ENCODE measurements at regions not wholly inside any gene's neighbourhood (a gene's known extent, or its start where the extent isn't known, plus 50 kb on each side); places are given as distances from the start of the nearest gene placed in this dataset.

- no peak for TF ChIP-seq CTCF (IDR thresholded peaks at IDR 0.05)
- ATAC-seq (no peak), DNase-seq (no peak)
- Histone ChIP-seq H3K4me1 (ENCODE audit: low read depth) (peaks cover 3% of the 10 kb centered on the region), H3K4me3 (no peak overlapping the region), H3K9me3 (no peaks in the 10 kb centered on the region), H3K36me3 (ENCODE audit: low read depth) (no peaks in the 10 kb centered on the region)
- intact Hi-C loops (cut with DNase I, micrococcal nuclease): no loop called here
Observed at GRCh38 chr6:44576132-44576631, 188.7 kb downstream of the CDC5L start.

- no peaks in the 10 kb centered on the region for H3K36me3 ChIP-seq (ENCODE audit: low read depth)
- no peak overlapping the region for H3K4me3 ChIP-seq
- TF ChIP-seq CTCF (IDR thresholded peaks at IDR 0.05): no peak
- peaks cover 5% of the 10 kb centered on the region for H3K9me3 ChIP-seq
- no peak for DNase-seq
- intact Hi-C loops (cut with DNase I, micrococcal nuclease): no loop called here
- ATAC-seq: no peak
- H3K4me1 ChIP-seq (ENCODE audit: low read depth): no peaks in the 10 kb centered on the region
Observed at GRCh38 chr6:44580901-44581300, 193.4 kb downstream of the CDC5L start.

- DNase-seq (no peak), ATAC-seq (no peak)
- H3K4me1 ChIP-seq (ENCODE audit: low read depth): no peaks in the 10 kb centered on the region
- H3K4me3 ChIP-seq: no peak overlapping the region
- intact Hi-C loops (cut with DNase I, micrococcal nuclease): no loop called here
- TF ChIP-seq CTCF (IDR thresholded peaks at IDR 0.05): no peak
- no peaks in the 10 kb centered on the region for H3K36me3 ChIP-seq (ENCODE audit: low read depth)
- peaks cover 5% of the 10 kb centered on the region for H3K9me3 ChIP-seq
Observed at GRCh38 chr6:44582930-44583329, 195.4 kb downstream of the CDC5L start.

GRCh38 chr6:44590471-44590870, 203.0 kb downstream of the CDC5L start:
- H3K36me3 ChIP-seq (ENCODE audit: low read depth): no peaks in the 10 kb centered on the region
- TF ChIP-seq CTCF (IDR thresholded peaks at IDR 0.05): no peak
- no peaks in the 10 kb centered on the region for H3K9me3 ChIP-seq
- H3K4me1 ChIP-seq (ENCODE audit: low read depth): no peaks in the 10 kb centered on the region
- no peak for ATAC-seq
- intact Hi-C loops (cut with DNase I, micrococcal nuclease): no loop called here
- no peak for DNase-seq
- no peak overlapping the region for H3K4me3 ChIP-seq

GRCh38 chr6:44593539-44593944, 206.0 kb downstream of the CDC5L start:
- intact Hi-C loops (cut with DNase I, micrococcal nuclease): no loop called here
- no peak for ATAC-seq

More at GRCh38 chr6:44593539-44593944, 206.0 kb downstream of the CDC5L start:
- Histone ChIP-seq H3K9me3 (no peaks in the 10 kb centered on the region), H3K36me3 (ENCODE audit: low read depth) (no peaks in the 10 kb centered on the region), H3K4me1 (ENCODE audit: low read depth) (no peaks in the 10 kb centered on the region), H3K4me3 (no peak overlapping the region)
- DNase-seq: peak in 1 of 3 donors; percentile 72
- TF ChIP-seq CTCF (IDR thresholded peaks at IDR 0.05): no peak

Data from mucosa of descending colon (tissue), 3 donors.